ENCODE measurements at regions not wholly inside any gene's neighbourhood (a gene's known extent, or its start where the extent isn't known, plus 50 kb on each side); places are given as distances from the start of the nearest gene placed in this dataset.
"Not testable (repeated sequence)": the region's sequence is repeated elsewhere in the genome, so short reads cannot be mapped to it uniquely, and the experiment has no call there.

GRCh38 chr9:16066201-16066600, 513.4 kb downstream of the CCDC171 start:
- not testable (repeated sequence) for TF ChIP-seq CTCF (conservative IDR thresholded peaks at IDR 0.05 in 1 of 2, IDR thresholded peaks at IDR 0.05 in 1 of 2; ENCODE audit: low read depth in 1 of 2, low read length in 2 of 2); EZH2 (IDR thresholded peaks at IDR 0.05; ENCODE audit: low read length, missing control alignments)

Measured in fibroblast of lung (primary cell).